Fibroblast of lung (primary cell): ENCODE measurements at regions not wholly inside any gene's neighbourhood (a gene's known extent, or its start where the extent isn't known, plus 50 kb on each side); places are given as distances from the start of the nearest gene placed in this dataset.

ENCODE experiments used
- CTCF ChIP-seq, 2 donors: IDR thresholded peaks in 1 of 2; conservative IDR thresholded peaks in 1 of 2; 1 replicate in 1 of 2; 2 replicates in 1 of 2; pipeline ENCODE4 v1.5.1; 2011 to 2012; ENCODE audit warnings: low read length in 2 of 2, control low read depth in 1 of 2, inconsistent platforms in 1 of 2, low read depth in 1 of 2, mild to moderate bottlenecking in 1 of 2
- EZH2 ChIP-seq: IDR thresholded peaks from 2 replicates; pipeline ENCODE4 v1.5.1; 2012; ENCODE audit warnings: low read length, control low read depth, mild to moderate bottlenecking; ENCODE audit errors: missing control alignments

- TF ChIP-seq CTCF (conservative IDR thresholded peaks at IDR 0.05 in 1 of 2, IDR thresholded peaks at IDR 0.05 in 1 of 2; ENCODE audit: low read depth in 1 of 2, low read length in 2 of 2) (no peak), EZH2 (no peak)
Measured at GRCh38 chr12:84803661-84804060, 108.9 kb downstream of the SLC6A15 start.
